NCI-H2227 treated with DMSO at 0.1 percent for 48 hours (cell line): ENCODE measurements at regions not wholly inside any gene's neighbourhood (a gene's known extent, or its start where the extent isn't known, plus 50 kb on each side); places are given as distances from the start of the nearest gene placed in this dataset.

Experiments used
- DNase-seq: peaks from one replicate; lab custom pipeline; 2025; lab: John Stamatoyannopoulos, UW

GRCh38 chr9:130781569-130781968 is 53.5 kb upstream of the ABL1 start:
- no peak for DNase-seq

- DNase-seq = no peak
Measured at GRCh38 chr9:130782886-130783530, 52.0 kb upstream of the ABL1 start.

- no peak for DNase-seq
Measured at GRCh38 chr9:130785053-130785452, 50.0 kb upstream of the ABL1 start.
